ENCODE measurements at regions not wholly inside any gene's neighbourhood (a gene's known extent, or its start where the extent isn't known, plus 50 kb on each side); places are given as distances from the start of the nearest gene placed in this dataset.

- DNase-seq (ENCODE audit: low read depth in 2 of 2): no peak
Measured at GRCh38 chr5:8137941-8138550, 269.1 kb downstream of the MTRR start.

GRCh38 chr5:8138884-8139283 lies 269.9 kb downstream of the MTRR start:
- no peak for DNase-seq (ENCODE audit: low read depth in 2 of 2)

- DNase-seq (ENCODE audit: low read depth in 2 of 2): no peak
Measured at GRCh38 chr5:8150791-8151190, 281.8 kb downstream of the MTRR start.

- no peak for DNase-seq (ENCODE audit: low read depth in 2 of 2)
Measured at GRCh38 chr5:8156706-8157105, 287.8 kb downstream of the MTRR start.

GRCh38 chr5:8157320-8157822 lies 288.4 kb downstream of the MTRR start:
- no peak for DNase-seq (ENCODE audit: low read depth in 2 of 2)

GRCh38 chr5:8176101-8176693 lies 307.2 kb downstream of the MTRR start:
- DNase-seq (ENCODE audit: low read depth in 2 of 2): no peak

- DNase-seq (ENCODE audit: low read depth in 2 of 2): peak in 1 of 2 donors; percentile 2
Measured at GRCh38 chr5:8184455-8185063, 315.6 kb downstream of the MTRR start.

- DNase-seq (ENCODE audit: low read depth in 2 of 2): no peak
Measured at GRCh38 chr5:8185852-8186251, 316.9 kb downstream of the MTRR start.

- no peak for DNase-seq (ENCODE audit: low read depth in 2 of 2)
Measured at GRCh38 chr5:8188874-8189565, 320.1 kb downstream of the MTRR start.

- DNase-seq (ENCODE audit: low read depth in 2 of 2): no peak
Measured at GRCh38 chr5:8192840-8193239, 323.9 kb downstream of the MTRR start.

- DNase-seq (ENCODE audit: low read depth in 2 of 2): no peak
Measured at GRCh38 chr5:8196061-8196460, 327.1 kb downstream of the MTRR start.

GRCh38 chr5:8208307-8208706 lies 339.4 kb downstream of the MTRR start:
- no peak for DNase-seq (ENCODE audit: low read depth in 2 of 2)

- no peak for DNase-seq (ENCODE audit: low read depth in 2 of 2)
Measured at GRCh38 chr5:8209500-8209899, 340.6 kb downstream of the MTRR start.

- no peak for DNase-seq (ENCODE audit: low read depth in 2 of 2)
Measured at GRCh38 chr5:8213701-8214240, 344.8 kb downstream of the MTRR start.

GRCh38 chr5:8216921-8217320 lies 348.0 kb downstream of the MTRR start:
- no peak for DNase-seq (ENCODE audit: low read depth in 2 of 2)

GRCh38 chr5:8226148-8226547 lies 357.2 kb downstream of the MTRR start:
- no peak for DNase-seq (ENCODE audit: low read depth in 2 of 2)

GRCh38 chr5:8227112-8227511 lies 358.2 kb downstream of the MTRR start:
- no peak for DNase-seq (ENCODE audit: low read depth in 2 of 2)

GRCh38 chr5:8229551-8229950 lies 360.6 kb downstream of the MTRR start:
- DNase-seq (ENCODE audit: low read depth in 2 of 2): no peak

GRCh38 chr5:8230868-8231267 lies 361.9 kb downstream of the MTRR start:
- no peak for DNase-seq (ENCODE audit: low read depth in 2 of 2)

- no peak for DNase-seq (ENCODE audit: low read depth in 2 of 2)
Measured at GRCh38 chr5:8233479-8233878, 364.5 kb downstream of the MTRR start.

- DNase-seq (ENCODE audit: low read depth in 2 of 2): no peak
Measured at GRCh38 chr5:8234179-8234770, 365.3 kb downstream of the MTRR start.

GRCh38 chr5:8238080-8238479 lies 369.1 kb downstream of the MTRR start:
- no peak for DNase-seq (ENCODE audit: low read depth in 2 of 2)

All from dermis microvascular lymphatic vessel endothelial cell (primary cell).